Esophagus muscularis mucosa (tissue), 3 donors: ENCODE measurements at regions not wholly inside any gene's neighbourhood (a gene's known extent, or its start where the extent isn't known, plus 50 kb on each side); places are given as distances from the start of the nearest gene placed in this dataset.

ENCODE experiments used
- POLR2AphosphoS5 ChIP-seq, 2 donors: sonication (generic); formaldehyde crosslinking; IDR thresholded peaks; one replicate each; pipeline ENCODE4 v1.6.1; 2017; ENCODE audit warnings: antibody characterized with exemption in 2 of 2
- TF ChIP-seq, protein P1 (sequence below), 3 experiments: fragments of 200-600 bp in 2 of 3; fragments of 450-650 bp in 1 of 3; sonication (generic) in 2 of 3; IDR thresholded peaks; one replicate each; pipeline ENCODE4 v1.5.1; 2017 to 2019; ENCODE audit warnings: antibody characterized with exemption in 3 of 3, mild to moderate bottlenecking in 2 of 3, moderate library complexity in 1 of 3

DNA sequence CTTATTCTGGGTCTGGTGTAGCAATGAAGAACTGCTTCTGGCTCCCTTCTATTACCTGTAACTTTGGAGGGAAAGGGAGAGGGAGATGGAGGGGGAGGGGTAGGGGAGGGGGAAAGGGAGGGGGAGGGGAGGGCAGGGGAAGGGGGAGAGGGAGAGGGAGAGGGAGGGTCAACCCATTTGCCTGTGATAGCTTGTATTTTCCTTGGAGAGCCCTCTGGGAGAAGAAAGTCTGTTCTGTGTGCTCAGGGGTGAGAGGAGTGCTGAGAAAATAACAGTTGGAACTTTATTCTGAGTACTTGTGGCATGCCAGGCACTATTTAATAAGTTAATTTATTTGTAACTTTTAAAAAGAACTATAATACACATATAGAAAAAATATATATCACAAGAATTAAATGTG, 70.7 kb upstream of the TSPAN2 start:
- TF ChIP-seq, protein P1, sequence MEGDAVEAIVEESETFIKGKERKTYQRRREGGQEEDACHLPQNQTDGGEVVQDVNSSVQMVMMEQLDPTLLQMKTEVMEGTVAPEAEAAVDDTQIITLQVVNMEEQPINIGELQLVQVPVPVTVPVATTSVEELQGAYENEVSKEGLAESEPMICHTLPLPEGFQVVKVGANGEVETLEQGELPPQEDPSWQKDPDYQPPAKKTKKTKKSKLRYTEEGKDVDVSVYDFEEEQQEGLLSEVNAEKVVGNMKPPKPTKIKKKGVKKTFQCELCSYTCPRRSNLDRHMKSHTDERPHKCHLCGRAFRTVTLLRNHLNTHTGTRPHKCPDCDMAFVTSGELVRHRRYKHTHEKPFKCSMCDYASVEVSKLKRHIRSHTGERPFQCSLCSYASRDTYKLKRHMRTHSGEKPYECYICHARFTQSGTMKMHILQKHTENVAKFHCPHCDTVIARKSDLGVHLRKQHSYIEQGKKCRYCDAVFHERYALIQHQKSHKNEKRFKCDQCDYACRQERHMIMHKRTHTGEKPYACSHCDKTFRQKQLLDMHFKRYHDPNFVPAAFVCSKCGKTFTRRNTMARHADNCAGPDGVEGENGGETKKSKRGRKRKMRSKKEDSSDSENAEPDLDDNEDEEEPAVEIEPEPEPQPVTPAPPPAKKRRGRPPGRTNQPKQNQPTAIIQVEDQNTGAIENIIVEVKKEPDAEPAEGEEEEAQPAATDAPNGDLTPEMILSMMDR (IDR thresholded peaks at IDR 0.05), result no peak
- TF ChIP-seq POLR2AphosphoS5 (IDR thresholded peaks at IDR 0.05), result no peak
